Activated naive CD4-positive, alpha-beta T cell treated with anti-CD3 and anti-CD28 coated beads, Interleukin-2, amount 50 U/mL, for 72 hours (primary cell): ENCODE measurements at regions not wholly inside any gene's neighbourhood (a gene's known extent, or its start where the extent isn't known, plus 50 kb on each side); places are given as distances from the start of the nearest gene placed in this dataset.

Experiments used
- ATAC-seq, 2 donors: fragments of 150-1000 bp; cut with Tn5 transposase; 2 replicates each; pipeline ENCODE4 v1.10.0; 2021; ENCODE audit warnings: mild to moderate bottlenecking in 2 of 2, moderate library complexity in 2 of 2
- DNase-seq, 2 donors: peaks; one replicate each; pipeline ENCODE4 v3.0.0; 2021 to 2022; ENCODE audit warnings: low spot score in 2 of 2
- H3K27ac Mint-ChIP-seq, 2 donors: one replicate each; pipeline ENCODE4 v1.8.0; 2022; ENCODE audit warnings: mild to moderate bottlenecking in 2 of 2, mixed read lengths in 2 of 2
- H3K36me3 Mint-ChIP-seq, 2 donors: one replicate each; pipeline ENCODE4 v1.8.0; 2022; ENCODE audit warnings: mixed read lengths in 2 of 2
- H3K9me3 Mint-ChIP-seq, 2 donors: one replicate each; pipeline ENCODE4 v1.8.0; 2022; ENCODE audit warnings: mixed read lengths in 2 of 2

DNA sequence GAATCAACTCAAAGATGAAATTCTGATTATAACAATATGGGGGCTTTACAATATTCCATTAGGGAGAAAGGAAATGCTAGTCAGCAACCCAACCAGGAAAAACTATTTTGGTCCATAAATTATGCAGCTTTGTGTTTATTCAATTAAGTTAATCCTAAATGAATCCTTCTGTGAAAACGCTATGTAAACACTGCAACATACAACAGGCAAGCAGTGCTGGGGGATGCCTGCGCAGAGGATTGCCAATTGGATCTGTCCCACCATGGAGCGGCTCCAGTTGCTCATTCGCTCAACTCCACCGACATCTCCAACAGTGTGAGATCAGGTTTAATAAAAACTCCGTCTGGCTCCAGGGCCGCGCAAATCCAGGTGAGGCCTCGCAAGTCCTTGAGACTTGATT is 290.5 kb upstream of the VEPH1 start:
- no peak for ATAC-seq
- DNase-seq, result no peak
- Mint-ChIP-seq H3K27ac (no peak overlapping the region), H3K9me3 (peaks cover 7 to 9% of the 10 kb centered on the region in 2 donors), H3K36me3 (no peaks in the 10 kb centered on the region)

DNA sequence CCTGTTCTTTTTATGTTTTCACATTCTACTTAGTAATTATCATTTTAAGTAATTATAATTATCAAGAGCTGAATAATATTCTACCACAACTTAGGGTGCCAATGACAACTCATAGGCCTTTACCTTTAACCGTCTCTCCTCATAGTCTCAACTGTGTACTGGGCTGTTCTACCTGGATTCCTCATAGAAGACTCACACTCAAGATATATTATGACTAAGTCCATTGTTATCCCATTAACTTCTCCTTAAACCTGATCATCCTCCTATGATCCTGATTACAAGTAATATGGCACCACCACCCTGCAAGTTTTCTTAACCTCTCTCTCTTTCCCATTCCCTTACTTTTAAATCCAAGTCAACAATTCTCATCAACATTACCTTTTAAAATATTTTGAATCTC is 285.9 kb upstream of the VEPH1 start:
- Mint-ChIP-seq H3K27ac (no peak overlapping the region), H3K36me3 (no peaks in the 10 kb centered on the region), H3K9me3 (peaks cover 8 to 10% of the 10 kb centered on the region in 2 donors)
- ATAC-seq (no peak), DNase-seq (no peak)

DNA sequence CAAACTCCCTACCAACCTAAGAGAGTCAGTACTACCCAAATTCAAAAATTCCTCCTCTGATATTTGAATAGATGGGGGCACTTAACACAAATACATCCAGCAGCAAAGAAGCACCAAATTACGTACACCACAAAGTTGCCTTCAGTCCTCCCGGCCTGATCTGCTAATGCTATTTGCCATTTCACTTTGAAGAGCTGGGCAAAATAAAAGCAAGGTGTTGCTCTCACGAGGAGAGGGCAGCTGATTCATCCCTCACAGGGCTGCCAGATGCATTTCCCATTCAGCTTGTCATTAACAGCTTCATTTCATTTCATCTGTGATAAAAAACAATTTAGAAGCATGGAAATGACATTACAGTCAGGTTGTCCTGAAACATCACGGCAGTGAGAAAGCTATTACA is 283.4 kb upstream of the VEPH1 start:
- Mint-ChIP-seq H3K36me3 (no peaks in the 10 kb centered on the region), H3K27ac (no peak overlapping the region), H3K9me3 (peaks cover 12 to 20% of the 10 kb centered on the region in 2 donors)
- ATAC-seq (no peak), DNase-seq (no peak)

- no peaks in the 10 kb centered on the region for H3K36me3 Mint-ChIP-seq
- H3K27ac Mint-ChIP-seq, result no peak overlapping the region
- ATAC-seq (no peak), DNase-seq (no peak)
- peaks cover 12 to 20% of the 10 kb centered on the region in 2 donors for H3K9me3 Mint-ChIP-seq
These were observed 283.0 kb upstream of the VEPH1 start for GRCh38 chr3:157786211-157786610.

- ATAC-seq, result no peak
- Mint-ChIP-seq H3K36me3 (no peaks in the 10 kb centered on the region), H3K27ac (no peak overlapping the region), H3K9me3 (peaks cover 12 to 20% of the 10 kb centered on the region in 2 donors)
- DNase-seq, result no peak
These were observed 282.0 kb upstream of the VEPH1 start for GRCh38 chr3:157785102-157785826.

DNA sequence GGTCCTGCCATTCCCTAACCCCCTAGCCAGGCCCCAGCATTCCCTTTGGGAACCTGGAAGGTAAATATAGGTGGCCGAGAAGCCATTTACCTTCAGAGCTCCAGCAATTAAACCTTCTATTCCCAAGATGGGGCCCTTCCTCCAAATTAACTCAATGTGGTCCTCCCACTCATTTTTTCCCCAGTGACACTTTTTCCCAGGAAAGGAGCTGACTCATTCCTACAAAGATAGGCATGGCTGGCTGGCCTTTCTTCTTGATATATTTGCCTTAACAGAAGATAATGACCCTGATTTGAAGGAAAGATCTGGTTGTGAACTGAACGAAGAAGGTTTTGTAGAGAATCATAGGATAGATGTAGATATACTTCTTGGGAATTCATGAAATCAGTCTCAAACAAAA is 279.0 kb upstream of the VEPH1 start:
- no peak overlapping the region for H3K27ac Mint-ChIP-seq
- no peak for ATAC-seq

DNA sequence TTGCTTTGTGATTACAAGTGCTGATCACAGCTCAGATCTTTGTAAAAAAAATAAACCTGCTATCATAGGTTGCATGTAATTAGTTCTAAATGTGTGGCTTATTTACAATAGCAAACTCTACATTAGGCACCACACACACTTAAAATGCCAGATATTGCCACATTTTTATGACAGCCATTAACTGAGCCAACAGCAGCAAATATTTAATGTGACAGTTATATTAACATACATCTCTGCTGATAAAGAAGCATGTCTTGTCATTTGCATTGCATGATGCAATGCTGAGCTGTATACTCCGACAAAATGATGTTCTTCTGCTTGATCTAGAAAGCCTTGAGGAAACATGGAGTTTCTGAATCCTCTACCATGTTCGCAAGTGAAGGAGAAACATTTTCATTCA is 273.6 kb upstream of the VEPH1 start:
- Mint-ChIP-seq H3K27ac (no peak overlapping the region), H3K36me3 (no peaks in the 10 kb centered on the region), H3K9me3 (peaks cover 11 to 15% of the 10 kb centered on the region in 2 donors)
- ATAC-seq (no peak), DNase-seq (no peak)

More for the DNA sequence above, 279.0 kb upstream of the VEPH1 start:
- Mint-ChIP-seq H3K36me3 (no peaks in the 10 kb centered on the region), H3K9me3 (peaks cover 11 to 18% of the 10 kb centered on the region in 2 donors)
- no peak for DNase-seq

- DNase-seq (no peak), ATAC-seq (no peak)
- H3K36me3 Mint-ChIP-seq, result no peaks in the 10 kb centered on the region
- no peak overlapping the region for H3K27ac Mint-ChIP-seq
- peaks cover 11 to 12% of the 10 kb centered on the region in 2 donors for H3K9me3 Mint-ChIP-seq
These were observed 272.2 kb upstream of the VEPH1 start for GRCh38 chr3:157775446-157775845.

GRCh38 chr3:157769378-157769777 is 266.2 kb upstream of the VEPH1 start:
- ATAC-seq, result no peak
- Mint-ChIP-seq H3K36me3 (no peaks in the 10 kb centered on the region), H3K9me3 (peaks cover 3 to 4% of the 10 kb centered on the region in 2 donors), H3K27ac (no peak overlapping the region)
- DNase-seq, result no peak

DNA sequence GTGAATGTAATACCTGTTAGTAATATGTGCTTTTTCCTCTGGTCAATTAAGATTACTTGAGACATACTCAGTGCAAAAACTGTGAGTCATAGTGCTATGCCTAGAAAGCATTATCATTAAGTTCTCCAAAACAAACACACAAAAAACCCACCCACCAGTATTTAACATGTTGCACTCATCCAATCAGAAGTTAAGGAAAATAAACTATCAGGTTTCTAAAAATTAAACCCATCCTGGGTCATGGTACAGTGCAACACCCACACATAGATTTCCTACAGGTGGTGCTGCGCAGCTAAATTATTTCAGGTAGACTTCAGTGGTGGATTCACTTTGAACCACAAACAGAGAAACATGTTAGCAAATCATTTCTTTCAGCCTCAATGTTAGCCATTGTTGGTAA is 264.4 kb upstream of the VEPH1 start:
- no peak overlapping the region for H3K27ac Mint-ChIP-seq
- no peak for ATAC-seq
- no peaks in the 10 kb centered on the region for H3K36me3 Mint-ChIP-seq
- DNase-seq, result no peak
- peaks cover 7% of the 10 kb centered on the region in 2 donors for H3K9me3 Mint-ChIP-seq

DNA sequence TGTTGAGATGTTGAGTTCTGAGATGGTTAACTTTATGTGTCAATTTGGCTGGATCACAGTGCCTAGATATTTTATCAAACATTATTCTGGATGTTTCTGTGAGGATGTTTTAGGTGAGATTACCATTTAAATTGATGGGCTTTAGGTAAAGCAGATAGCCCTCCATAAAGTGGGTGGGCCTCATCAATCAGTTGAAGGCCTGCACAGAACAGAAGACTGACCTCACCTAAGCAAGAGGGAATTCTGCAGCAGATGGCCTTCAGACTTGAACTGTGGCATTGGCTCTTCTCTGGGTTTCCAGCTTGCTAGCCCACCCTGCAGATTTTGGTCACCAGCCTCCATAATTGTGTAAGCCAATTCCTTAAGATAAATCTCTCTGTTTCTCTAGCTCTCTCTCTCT is 260.4 kb upstream of the VEPH1 start:
- DNase-seq, result no peak
- no peak overlapping the region for H3K27ac Mint-ChIP-seq
- no peaks in the 10 kb centered on the region for H3K36me3 Mint-ChIP-seq
- H3K9me3 Mint-ChIP-seq, result peaks cover 7 to 14% of the 10 kb centered on the region in 2 donors
- no peak for ATAC-seq

GRCh38 chr3:157759311-157759710 is 256.1 kb upstream of the VEPH1 start:
- Mint-ChIP-seq H3K27ac (no peak overlapping the region), H3K9me3 (peaks cover 3 to 9% of the 10 kb centered on the region in 2 donors), H3K36me3 (no peaks in the 10 kb centered on the region)
- DNase-seq (no peak), ATAC-seq (no peak)

DNA sequence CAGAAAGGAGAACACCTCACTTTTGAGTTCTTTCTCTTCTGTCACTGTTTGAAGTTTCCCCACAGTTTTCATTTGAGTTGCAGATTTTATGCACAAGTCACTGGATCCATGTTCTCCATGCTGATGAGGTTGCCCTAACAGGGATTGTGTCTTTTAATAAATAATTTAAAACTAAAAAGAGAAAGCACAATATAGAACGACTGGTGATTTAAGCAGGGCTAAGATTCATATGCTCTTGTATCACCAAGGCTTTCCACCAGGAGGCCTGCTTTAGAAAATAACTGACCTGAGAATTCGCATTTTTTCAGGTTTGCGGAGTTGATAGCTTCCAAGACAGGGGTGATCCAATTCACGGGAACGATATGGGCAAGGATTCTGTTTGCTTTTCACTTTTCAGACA is 252.0 kb upstream of the VEPH1 start:
- ATAC-seq, result no peak
- no peaks in the 10 kb centered on the region for H3K9me3 Mint-ChIP-seq

GRCh38 chr3:157754451-157754850 is 251.2 kb upstream of the VEPH1 start:
- no peak for DNase-seq
- H3K36me3 Mint-ChIP-seq, result no peaks in the 10 kb centered on the region
- no peak overlapping the region for H3K27ac Mint-ChIP-seq
- no peak for ATAC-seq
- no peaks in the 10 kb centered on the region for H3K9me3 Mint-ChIP-seq

More for the DNA sequence above, 252.0 kb upstream of the VEPH1 start:
- no peak for DNase-seq
- no peak overlapping the region for H3K27ac Mint-ChIP-seq
- H3K36me3 Mint-ChIP-seq, result no peaks in the 10 kb centered on the region

DNA sequence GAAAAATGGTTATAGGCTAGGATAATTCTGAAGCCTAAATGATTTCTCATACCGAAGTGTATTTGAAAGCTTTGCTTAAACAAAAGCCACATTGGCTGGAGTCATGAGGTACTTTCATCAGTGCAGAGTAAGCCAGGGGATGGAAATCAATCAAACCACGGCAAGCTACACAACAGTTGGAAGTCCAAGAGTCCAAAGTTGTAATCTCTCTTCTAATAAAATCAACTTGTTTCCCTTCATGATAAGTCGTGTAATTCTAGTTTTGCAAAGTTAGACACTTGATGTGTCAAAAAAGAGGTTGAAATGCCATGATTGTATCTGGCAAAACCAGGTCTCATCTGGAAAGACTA is 250.5 kb upstream of the VEPH1 start:
- no peak overlapping the region for H3K27ac Mint-ChIP-seq
- DNase-seq (no peak), ATAC-seq (no peak)
- no peaks in the 10 kb centered on the region for H3K36me3 Mint-ChIP-seq
- no peaks in the 10 kb centered on the region for H3K9me3 Mint-ChIP-seq

GRCh38 chr3:157752956-157753786 is 250.0 kb upstream of the VEPH1 start:
- H3K36me3 Mint-ChIP-seq, result no peaks in the 10 kb centered on the region
- ATAC-seq, result no peak
- peaks cover 0 to under 1% of the 10 kb centered on the region in 2 donors for H3K9me3 Mint-ChIP-seq
- no peak overlapping the region for H3K27ac Mint-ChIP-seq
- no peak for DNase-seq

GRCh38 chr3:157752554-157752953 is 249.3 kb upstream of the VEPH1 start:
- DNase-seq (no peak), ATAC-seq (no peak)
- peaks cover 0 to 5% of the 10 kb centered on the region in 2 donors for H3K9me3 Mint-ChIP-seq
- H3K27ac Mint-ChIP-seq, result no peak overlapping the region
- no peaks in the 10 kb centered on the region for H3K36me3 Mint-ChIP-seq

DNA sequence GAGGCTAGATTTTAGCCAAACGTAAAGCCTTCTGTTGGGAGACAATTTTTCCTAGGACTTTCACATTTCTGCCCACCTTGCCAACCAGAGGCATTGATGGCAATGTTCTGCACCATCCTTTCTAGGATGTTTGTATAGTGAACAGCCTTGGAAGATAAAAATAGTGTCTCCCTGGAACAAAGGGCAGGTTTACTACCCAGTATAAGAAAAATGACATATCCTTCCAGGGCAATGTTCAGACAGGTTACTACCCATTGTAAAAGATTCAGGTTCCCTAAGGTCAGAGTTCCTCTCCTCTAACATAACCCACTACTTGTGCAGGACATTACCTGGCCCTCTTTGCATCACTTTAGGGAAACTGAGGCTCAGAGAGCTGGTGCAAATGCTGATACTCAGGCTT is 248.2 kb upstream of the VEPH1 start:
- Mint-ChIP-seq H3K27ac (no peak overlapping the region), H3K9me3 (peaks cover 0 to 5% of the 10 kb centered on the region in 2 donors), H3K36me3 (no peaks in the 10 kb centered on the region)
- ATAC-seq (no peak), DNase-seq (no peak)
